Ishikawa (cell line): ENCODE measurements at regions not wholly inside any gene's neighbourhood (a gene's known extent, or its start where the extent isn't known, plus 50 kb on each side); places are given as distances from the start of the nearest gene placed in this dataset.

Experiments
- CEBPB ChIP-seq: IDR thresholded peaks from 2 replicates; pipeline ENCODE4 v1.6.1; 2012
- CREB1 ChIP-seq: IDR thresholded peaks from 2 replicates; pipeline ENCODE4 v1.6.1; 2012; ENCODE audit warnings: low read depth
- EGR1 ChIP-seq: IDR thresholded peaks from 2 replicates; pipeline ENCODE4 v1.6.1; 2012
- EP300 ChIP-seq: IDR thresholded peaks from 2 replicates; pipeline ENCODE4 v1.6.1; 2012; ENCODE audit warnings: borderline replicate concordance
- FOXM1 ChIP-seq: IDR thresholded peaks from 2 replicates; pipeline ENCODE4 v1.6.1; 2012; ENCODE audit warnings: low read depth, borderline replicate concordance
- MAX ChIP-seq: IDR thresholded peaks from 2 replicates; pipeline ENCODE4 v1.6.1; 2012
- NFIC ChIP-seq: IDR thresholded peaks from 2 replicates; pipeline ENCODE4 v1.6.1; 2012
- RAD21 ChIP-seq: IDR thresholded peaks from 2 replicates; pipeline ENCODE4 v1.6.1; 2012; ENCODE audit warnings: low read depth
- REST ChIP-seq: IDR thresholded peaks from 2 replicates; pipeline ENCODE4 v1.6.1; 2012; ENCODE audit warnings: low read depth, mild to moderate bottlenecking
- TAF1 ChIP-seq: IDR thresholded peaks from 2 replicates; pipeline ENCODE4 v1.6.1; 2012; ENCODE audit warnings: low read depth, mild to moderate bottlenecking
- TCF12 ChIP-seq: IDR thresholded peaks from 2 replicates; pipeline ENCODE4 v1.6.1; 2012; ENCODE audit warnings: low read depth
- TEAD4 ChIP-seq: IDR thresholded peaks from 2 replicates; pipeline ENCODE4 v1.6.1; 2012
- USF1 ChIP-seq: IDR thresholded peaks from 2 replicates; pipeline ENCODE4 v1.6.1; 2012
- YY1 ChIP-seq: IDR thresholded peaks from 2 replicates; pipeline ENCODE4 v1.6.1; 2012; ENCODE audit warnings: low read depth
- ZBTB7A ChIP-seq: IDR thresholded peaks from 2 replicates; pipeline ENCODE4 v1.6.1; 2012; ENCODE audit warnings: low read depth

- TF ChIP-seq EP300: no peak
- TF ChIP-seq TCF12: no peak
- no peak for TF ChIP-seq NFIC
- TF ChIP-seq TAF1: no peak
- no peak for TF ChIP-seq RAD21
- TF ChIP-seq ZBTB7A: no peak
- TF ChIP-seq CREB1: no peak
- no peak for TF ChIP-seq MAX
- no peak for TF ChIP-seq TEAD4
- no peak for TF ChIP-seq FOXM1
- TF ChIP-seq USF1: no peak
- TF ChIP-seq YY1: no peak
- no peak for TF ChIP-seq CEBPB
- TF ChIP-seq REST: no peak
- no peak for TF ChIP-seq EGR1
Observed at GRCh38 chr15:39323706-39324105, 257.2 kb upstream of the THBS1 start.

GRCh38 chr15:39326306-39326975, 254.4 kb upstream of the THBS1 start:
- TF ChIP-seq CREB1 (no peak), TEAD4 (no peak), MAX (no peak), TAF1 (no peak), ZBTB7A (no peak), REST (no peak), FOXM1 (no peak)

GRCh38 chr15:39327005-39327730, 253.7 kb upstream of the THBS1 start:
- TF ChIP-seq CEBPB (no peak), FOXM1 (no peak), USF1 (no peak), TAF1 (no peak), TCF12 (no peak), REST (no peak)

GRCh38 chr15:39330061-39330460, 250.8 kb upstream of the THBS1 start:
- no peak for TF ChIP-seq TCF12
- TF ChIP-seq REST: no peak
- TF ChIP-seq RAD21: no peak
- no peak for TF ChIP-seq EP300
- no peak for TF ChIP-seq NFIC
- no peak for TF ChIP-seq ZBTB7A
- TF ChIP-seq TEAD4: no peak
- TF ChIP-seq FOXM1: no peak
